GM12878 (cell line): ENCODE measurements at regions not wholly inside any gene's neighbourhood (a gene's known extent, or its start where the extent isn't known, plus 50 kb on each side); places are given as distances from the start of the nearest gene placed in this dataset.

Source experiments
- ATAC-seq: fragments of 200-7000 bp; cut with Tn5 transposase; 3 replicates; pipeline ENCODE4 v1.9.1; 2020; ENCODE audit warnings: mild to moderate bottlenecking, moderate library complexity
- BruUV-seq: library from RNA; stranded (reverse); fragments of 400-500 nt; replicated peaks from 2 replicates; lab custom pipeline; 2021; lab: Mats Ljungman, UMichigan
- CTCF ChIA-PET: fragments of 300-600 bp; sonication (Branson Sonifier 250); formaldehyde crosslinking; extraction: SDS; loops from one replicate; lab custom pipeline; 2021; ENCODE audit warnings: inconsistent platforms; lab: Yijun Ruan, JAX
- POLR2A ChIA-PET: fragments of 350-600 bp; formaldehyde crosslinking; extraction: SDS; loops from one replicate; lab custom pipeline; 2021; ENCODE audit warnings: inconsistent platforms; lab: Charles Lee
- RAD21 ChIA-PET: fragments of 300-600 bp; sonication (Branson Sonifier 250); formaldehyde crosslinking; loops from one replicate; lab custom pipeline; 2023; ENCODE audit warnings: antibody characterized with exemption; ENCODE audit not compliant: unreplicated experiment; lab: Charles Lee
- SMC1A ChIA-PET: fragments of 300-600 bp; sonication (Branson Sonifier 250); formaldehyde crosslinking; loops from one replicate; lab custom pipeline; 2023; ENCODE audit not compliant: unreplicated experiment, uncharacterized antibody; lab: Charles Lee
- DNase-seq: peaks from one replicate; pipeline ENCODE4 v3.0.0-alpha.2; 2011; ENCODE audit warnings: low read depth, low spot score
- FAIRE-seq: peaks from 3 replicates; lab custom pipeline; 2011; peaks lifted over from hg19 to GRCh38; lab: Jason Lieb, UNC
- H2AFZ ChIP-seq: 2 replicates; pipeline ENCODE4 v1.6.0; 2011; ENCODE audit warnings: low read depth, low read length, control low read depth; ENCODE audit not compliant: control insufficient read depth
- H3K27ac ChIP-seq: 2 replicates; pipeline ENCODE4 v1.5.1; 2011; ENCODE audit warnings: control low read depth; ENCODE audit not compliant: control insufficient read depth, insufficient read depth
- H3K27me3 ChIP-seq, 2 experiments: replicated peaks in 1 of 2; 2 replicates each; pipeline versions ENCODE4 v1.6.0 to v1.6.1; 2011; ENCODE audit warnings: low read length in 1 of 2; ENCODE audit not compliant: control insufficient read depth in 2 of 2, insufficient read depth in 2 of 2
- H3K36me3 ChIP-seq, 2 experiments: 2 replicates each; pipeline ENCODE4 v1.5.1; 2011; ENCODE audit warnings: low read length in 1 of 2; ENCODE audit not compliant: control insufficient read depth in 2 of 2, insufficient read depth in 2 of 2
- H3K4me1 ChIP-seq: 2 replicates; pipeline ENCODE4 v1.6.1; 2011; ENCODE audit warnings: mild to moderate bottlenecking, low read length, moderate library complexity, mixed read lengths; ENCODE audit not compliant: control insufficient read depth, insufficient read depth
- H3K4me2 ChIP-seq: 2 replicates; pipeline ENCODE4 v1.6.0; 2011; ENCODE audit warnings: control low read depth; ENCODE audit not compliant: control insufficient read depth, insufficient read depth
- H3K4me3 ChIP-seq: fragments of 200-600 bp; sonication (generic); 2 replicates; pipeline ENCODE4 v1.5.1; 2016
- H3K79me2 ChIP-seq: 2 replicates; pipeline ENCODE4 v1.6.0; 2011; ENCODE audit warnings: low read length; ENCODE audit not compliant: control insufficient read depth, insufficient read depth
- H3K9ac ChIP-seq: 2 replicates; pipeline ENCODE4 v1.8.0; 2011; ENCODE audit warnings: low read length, control low read depth, mixed read lengths; ENCODE audit not compliant: control insufficient read depth, insufficient read depth
- H3K9me3 ChIP-seq: replicated peaks from 3 replicates; pipeline ENCODE4 v1.5.1; 2011; ENCODE audit warnings: mild to moderate bottlenecking, low read length; ENCODE audit not compliant: control insufficient read depth, insufficient read depth
- H4K20me1 ChIP-seq: 2 replicates; pipeline ENCODE4 v1.6.0; 2011; ENCODE audit not compliant: control insufficient read depth, insufficient read depth
- BCL3 ChIP-seq: IDR thresholded peaks from 2 replicates; pipeline ENCODE4 v1.6.1; 2011; ENCODE audit warnings: borderline replicate concordance, low read depth, mild to moderate bottlenecking, moderate library complexity, low read length; ENCODE audit not compliant: insufficient read depth, poor library complexity, severe bottlenecking
- BCLAF1 ChIP-seq: fragments of 450-650 bp; IDR thresholded peaks from 2 replicates; pipeline ENCODE4 v1.6.1; 2017; ENCODE audit warnings: antibody characterized with exemption, mild to moderate bottlenecking, moderate library complexity
- CBX5 ChIP-seq: sonication (generic); IDR thresholded peaks from 2 replicates; pipeline ENCODE4 v1.6.1; 2016; ENCODE audit warnings: low read depth, moderate library complexity, mild to moderate bottlenecking, inconsistent platforms
- CTCF ChIP-seq, 3 experiments: IDR thresholded peaks in 2 of 3; conservative IDR thresholded peaks in 1 of 3; 2 replicates each; pipeline ENCODE4 v1.5.1; 2011; ENCODE audit warnings: low read depth in 3 of 3, low read length in 3 of 3, mild to moderate bottlenecking in 3 of 3, control low read depth in 2 of 3, moderate library complexity in 2 of 3, inconsistent platforms in 1 of 3, mixed read lengths in 1 of 3; ENCODE audit not compliant: control insufficient read depth in 2 of 3, insufficient read depth in 1 of 3; ENCODE audit errors: extremely low read depth in 1 of 3
- HSF1 ChIP-seq: fragments of 150-350 bp; IDR thresholded peaks from 2 replicates; pipeline ENCODE4 v1.6.1; 2014; ENCODE audit warnings: mild to moderate bottlenecking, low read depth, low read length
- KDM1A ChIP-seq: fragments of 200-600 bp; sonication (generic); IDR thresholded peaks from 2 replicates; pipeline ENCODE4 v1.6.1; 2016; ENCODE audit warnings: borderline replicate concordance
- LARP7 ChIP-seq: fragments of 450-650 bp; IDR thresholded peaks from 2 replicates; pipeline ENCODE4 v1.6.1; 2017; ENCODE audit warnings: mild to moderate bottlenecking
- MEF2B ChIP-seq: fragments of 450-650 bp; IDR thresholded peaks from 2 replicates; pipeline ENCODE4 v1.6.1; 2018; ENCODE audit warnings: mild to moderate bottlenecking, moderate library complexity; ENCODE audit not compliant: partially characterized antibody, poor library complexity, severe bottlenecking
- MTA3 ChIP-seq: IDR thresholded peaks from 2 replicates; pipeline ENCODE4 v1.6.1; 2012; ENCODE audit warnings: low read length, inconsistent platforms, borderline replicate concordance
- RUNX3 ChIP-seq: IDR thresholded peaks from 2 replicates; pipeline ENCODE4 v1.6.1; 2012; ENCODE audit warnings: low read length, inconsistent platforms
- SUPT20H ChIP-seq: IDR thresholded peaks from 2 replicates; pipeline ENCODE4 v1.6.1; 2011; ENCODE audit warnings: low read depth, mild to moderate bottlenecking, low read length, moderate library complexity, borderline replicate concordance; ENCODE audit not compliant: control insufficient read depth
- TCF3 ChIP-seq: IDR thresholded peaks from 2 replicates; pipeline ENCODE4 v1.6.1; 2012; ENCODE audit warnings: low read depth, mild to moderate bottlenecking, low read length, borderline replicate concordance; ENCODE audit not compliant: insufficient read depth
- ZZZ3 ChIP-seq: IDR thresholded peaks from 2 replicates; pipeline ENCODE4 v1.6.1; 2011; ENCODE audit warnings: low read depth; ENCODE audit not compliant: control insufficient read depth, insufficient read length
- WGBS: methylation state at CpG from one replicate; pipeline ENCODE4 v1.1.6; 2016; ENCODE audit warnings: low lambda C conversion rate; ENCODE audit not compliant: insufficient replicate concordance, insufficient coverage; ENCODE audit errors: missing lambda C conversion rate; 5-methylcytosine and 5-hydroxymethylcytosine counted together
- in situ Hi-C: fragments of 300-500 bp; cut with MboI; formaldehyde crosslinking; loops from 9 replicates; pipeline ENCODE4 v1.14.3; 2018; ENCODE audit warnings: mixed read lengths
- intact Hi-C: fragments of 100-400 bp; cut with micrococcal nuclease; formaldehyde crosslinking; loops from one replicate; pipeline ENCODE4 v1.14.2; 2022; ENCODE audit not compliant: unreplicated experiment

GRCh38 chr9:86626802-86627201 is 272.6 kb upstream of the TUT7 start:
- no peak for FAIRE-seq
- intact Hi-C loops: no loop called here

More at GRCh38 chr9:86626802-86627201, 272.6 kb upstream of the TUT7 start:
- ChIA-PET SMC1A (no interaction called here), POLR2A (no interaction called here), CTCF (interaction anchor here (0.6 kb wide), 1 partner anchor 626 kb away, joined by 3 read pairs; no protein-coding TSS in a partner anchor), RAD21 (no interaction called here)
- Histone ChIP-seq H3K27ac (no peak overlapping the region), H3K9ac (no peak overlapping the region), H3K36me3 (no peaks in the 10 kb centered on the region), H3K9me3 (no peaks in the 10 kb centered on the region), H4K20me1 (no peaks in the 10 kb centered on the region), H2AFZ (no peak overlapping the region), H3K79me2 (no peaks in the 10 kb centered on the region), H3K4me2 (no peak overlapping the region), H3K4me3 (no peak overlapping the region), H3K4me1 (no peaks in the 10 kb centered on the region), H3K27me3 (no peaks in the 10 kb centered on the region)
- no peak for DNase-seq
- in situ Hi-C loops: no loop called here
- no peak for ATAC-seq
- no TSS peak for BruUV-seq
- TF ChIP-seq HSF1 (no peak), TCF3 (no peak), BCLAF1 (no peak), BCL3 (no peak), CBX5 (no peak), SUPT20H (no peak), ZZZ3 (no peak), MTA3 (no peak), MEF2B (no peak), LARP7 (no peak), KDM1A (no peak), RUNX3 (no peak), CTCF (IDR thresholded peaks at IDR 0.05 in 2 of 3, conservative IDR thresholded peaks at IDR 0.05 in 1 of 3; ENCODE audit: control insufficient read depth in 2 of 3, extremely low read depth in 1 of 3, insufficient read depth in 1 of 3, low read depth in 3 of 3, low read length in 3 of 3) (no peak)
- WGBS: 29% methylated on average over 5 of the region's 5 CpGs
